K562 (cell line): ENCODE measurements at regions not wholly inside any gene's neighbourhood (a gene's known extent, or its start where the extent isn't known, plus 50 kb on each side); places are given as distances from the start of the nearest gene placed in this dataset.

Source experiments
- CTCF ChIP-seq, 3 experiments: IDR thresholded peaks in 2 of 3; conservative IDR thresholded peaks in 1 of 3; 2 replicates each; pipeline ENCODE4 v1.5.1; 2011 to 2012; ENCODE audit warnings: low read length in 3 of 3, mild to moderate bottlenecking in 3 of 3, control low read depth in 2 of 3, improper control_type of control experiment in 1 of 3, inconsistent platforms in 1 of 3, low read depth in 1 of 3, mixed read lengths in 1 of 3, moderate library complexity in 1 of 3; ENCODE audit not compliant: insufficient read depth in 2 of 3
- EP300 ChIP-seq: IDR thresholded peaks from 2 replicates; pipeline ENCODE4 v1.6.1; 2012; ENCODE audit warnings: low read length, improper control_type of control experiment
- FOXP1 ChIP-seq: sonication (generic); formaldehyde crosslinking; IDR thresholded peaks from 2 replicates; pipeline ENCODE4 v1.8.0; 2022; ENCODE audit warnings: mild to moderate bottlenecking, missing genetic modification reagents
- GABPA ChIP-seq: fragments of 200-800 bp; sonication (Bioruptor generic); conservative IDR thresholded peaks from 2 replicates; pipeline ENCODE4 v1.6.1; 2016; ENCODE audit warnings: low read depth, missing genetic modification characterization, missing compliant biosample characterization
- MAX ChIP-seq: sonication (generic); formaldehyde crosslinking; IDR thresholded peaks from 2 replicates; pipeline ENCODE4 v1.9.0; 2022; ENCODE audit warnings: mild to moderate bottlenecking, missing genetic modification reagents
- MTA3 ChIP-seq: fragments of 450-650 bp; formaldehyde crosslinking; IDR thresholded peaks from 2 replicates; pipeline ENCODE4 v1.6.1; 2017; ENCODE audit warnings: mild to moderate bottlenecking, borderline replicate concordance
- MYC ChIP-seq, 2 experiments: fragments of 250-450 bp in 1 of 2; sonication (Bioruptor Pico) in 1 of 2; IDR thresholded peaks; 2 replicates each; pipeline versions ENCODE4 v1.5.1 to v1.6.1; 2012 to 2021; ENCODE audit warnings: low read depth in 2 of 2, borderline replicate concordance in 1 of 2, improper control_type of control experiment in 1 of 2, low read length in 1 of 2, mild to moderate bottlenecking in 1 of 2, moderate library complexity in 1 of 2
- POLR2A ChIP-seq: fragments of 450-650 bp; conservative IDR thresholded peaks from 2 replicates; pipeline ENCODE4 v1.6.1; 2016
- POLR2AphosphoS5 ChIP-seq: IDR thresholded peaks from 2 replicates; pipeline ENCODE4 v1.6.1; 2011; ENCODE audit warnings: mild to moderate bottlenecking, low read depth, low read length, moderate library complexity; ENCODE audit not compliant: control insufficient read depth, insufficient read depth
- POLR3A ChIP-seq: IDR thresholded peaks from 2 replicates; pipeline ENCODE4 v1.6.1; 2011; ENCODE audit warnings: borderline replicate concordance, mild to moderate bottlenecking, moderate library complexity; ENCODE audit not compliant: insufficient read length, insufficient read depth; ENCODE audit errors: extremely low read depth
- RFX1 ChIP-seq: fragments of 450-650 bp; IDR thresholded peaks from 2 replicates; pipeline ENCODE4 v1.6.1; 2016; ENCODE audit warnings: mild to moderate bottlenecking, moderate library complexity
- SIRT6 ChIP-seq: IDR thresholded peaks from one replicate; pipeline ENCODE4 v1.6.1; 2012; ENCODE audit warnings: low read depth, mild to moderate bottlenecking, control low read depth, inconsistent platforms, low read length, moderate library complexity
- ZNF232 ChIP-seq: sonication (generic); formaldehyde crosslinking; IDR thresholded peaks from 2 replicates; pipeline ENCODE4 v1.8.0; 2022; ENCODE audit warnings: mild to moderate bottlenecking, missing genetic modification reagents

- no peak for TF ChIP-seq SIRT6
- no peak for TF ChIP-seq POLR2A
- no peak for TF ChIP-seq POLR2AphosphoS5
- no peak for TF ChIP-seq RFX1
- no peak for TF ChIP-seq ZNF232 (CRISPR knock-in tag)
- TF ChIP-seq GABPA (tag), result no peak
- no peak for TF ChIP-seq MYC (IDR thresholded peaks at IDR 0.05; ENCODE audit: low read depth, low read length)
- TF ChIP-seq MYC (CRISPR knock-in tag; IDR thresholded peaks at IDR 0.05; ENCODE audit: borderline replicate concordance, low read depth), result no peak
- TF ChIP-seq CTCF (IDR thresholded peaks at IDR 0.05 in 2 of 3, conservative IDR thresholded peaks at IDR 0.05 in 1 of 3; ENCODE audit: insufficient read depth in 2 of 3, low read depth in 1 of 3, low read length in 3 of 3), result no peak
- no peak for TF ChIP-seq POLR3A
- TF ChIP-seq MAX (CRISPR knock-in tag), result no peak
- TF ChIP-seq MTA3, result no peak
- TF ChIP-seq FOXP1 (CRISPR knock-in tag), result no peak
- TF ChIP-seq EP300, result no peak
Measured at GRCh38 chr3:168558728-168559411, 463.1 kb upstream of the GOLIM4 start.
